H1 (cell line): ENCODE measurements at regions not wholly inside any gene's neighbourhood (a gene's known extent, or its start where the extent isn't known, plus 50 kb on each side); places are given as distances from the start of the nearest gene placed in this dataset.

Experiments
- CTCF ChIA-PET: fragments of 300-600 bp; sonication (Branson Sonifier 250); formaldehyde crosslinking; loops from one replicate; lab custom pipeline; 2021; ENCODE audit not compliant: partially characterized antibody; lab: Charles Lee
- POLR2A ChIA-PET: fragments of 300-600 bp; sonication (Branson Sonifier 250); formaldehyde crosslinking; loops from one replicate; lab custom pipeline; 2021; ENCODE audit warnings: inconsistent platforms; ENCODE audit not compliant: partially characterized antibody; lab: Charles Lee
- DNase-seq, 2 experiments: peaks; one replicate each; pipeline versions ENCODE4 v3.0.0 to v3.0.0-alpha.2; 2010 to 2022; ENCODE audit warnings: low spot score in 2 of 2, low read depth in 1 of 2, mixed read lengths in 1 of 2
- FAIRE-seq: peaks from 2 replicates; lab custom pipeline; 2011; peaks lifted over from hg19 to GRCh38; lab: Jason Lieb, UNC
- H2AFZ ChIP-seq: 2 replicates; pipeline ENCODE4 v1.8.1; 2012; ENCODE audit warnings: low read length, inconsistent platforms
- H2AK5ac ChIP-seq: 2 replicates; pipeline ENCODE4 v1.6.1; 2013; ENCODE audit warnings: low read depth, low read length
- H2BK120ac ChIP-seq: replicated peaks from 2 replicates; pipeline ENCODE3; 2013; ENCODE audit warnings: low read depth, low read length, inconsistent platforms
- H2BK12ac ChIP-seq: 2 replicates; pipeline ENCODE4 v1.6.1; 2013; ENCODE audit warnings: low read depth, low read length
- H2BK15ac ChIP-seq: 2 replicates; pipeline ENCODE4 v1.6.1; 2013; ENCODE audit warnings: low read length
- H2BK20ac ChIP-seq: 2 replicates; pipeline ENCODE4 v1.6.1; 2013; ENCODE audit warnings: low read length
- H2BK5ac ChIP-seq: 2 replicates; pipeline ENCODE4 v1.6.1; 2013; ENCODE audit warnings: low read depth, low read length
- H3K14ac ChIP-seq: 2 replicates; pipeline ENCODE4 v1.6.1; 2013; ENCODE audit warnings: inconsistent platforms; ENCODE audit not compliant: insufficient read length
- H3K18ac ChIP-seq: 2 replicates; pipeline ENCODE4 v1.6.1; 2013; ENCODE audit warnings: low read length; ENCODE audit errors: extremely low read depth
- H3K23ac ChIP-seq: 2 replicates; pipeline ENCODE4 v1.6.1; 2013; ENCODE audit warnings: inconsistent platforms; ENCODE audit not compliant: insufficient read length
- H3K23me2 ChIP-seq: 2 replicates; pipeline ENCODE4 v1.6.1; 2013; ENCODE audit warnings: low read depth, low read length
- H3K27ac ChIP-seq: 2 replicates; pipeline ENCODE4 v1.6.1; 2011; ENCODE audit warnings: low read depth, low read length, inconsistent platforms
- H3K27me3 ChIP-seq, 4 experiments: replicated peaks in 1 of 4; 1 replicate in 1 of 4; 2 replicates in 3 of 4; pipeline versions ENCODE4 v1.6.1 to v1.8.1; 2011 to 2013; ENCODE audit warnings: low read length in 3 of 4, mild to moderate bottlenecking in 3 of 4, inconsistent platforms in 2 of 4, mixed read lengths in 2 of 4, moderate library complexity in 1 of 4; ENCODE audit not compliant: control insufficient read depth in 3 of 4, insufficient read depth in 3 of 4; ENCODE audit errors: extremely low read depth in 1 of 4
- H3K36me3 ChIP-seq, 4 experiments: 2 replicates each; pipeline versions ENCODE4 v1.6.1 to v1.8.1; 2011 to 2013; ENCODE audit warnings: mild to moderate bottlenecking in 4 of 4, low read length in 3 of 4, moderate library complexity in 2 of 4, control low read depth in 1 of 4, inconsistent platforms in 1 of 4; ENCODE audit not compliant: insufficient read depth in 4 of 4, control insufficient read depth in 2 of 4
- H3K4ac ChIP-seq: replicated peaks from 2 replicates; pipeline ENCODE3; 2013; ENCODE audit warnings: low read length, low read depth, mixed read lengths, inconsistent platforms; ENCODE audit not compliant: insufficient read length
- H3K4me1 ChIP-seq, 4 experiments: replicated peaks in 1 of 4; 1 replicate in 1 of 4; 2 replicates in 3 of 4; pipeline versions ENCODE4 v1.6.1 to v1.8.1; 2011 to 2013; ENCODE audit warnings: low read length in 3 of 4, inconsistent platforms in 2 of 4, mixed read lengths in 1 of 4; ENCODE audit not compliant: insufficient read depth in 4 of 4, control insufficient read depth in 3 of 4
- H3K4me2 ChIP-seq, 2 experiments: 2 replicates each; pipeline versions ENCODE4 v1.6.1 to v1.8.1; 2011 to 2013; ENCODE audit warnings: low read depth in 2 of 2, low read length in 2 of 2, control low read depth in 1 of 2, inconsistent platforms in 1 of 2, mild to moderate bottlenecking in 1 of 2; ENCODE audit not compliant: insufficient read depth in 1 of 2
- H3K4me3 ChIP-seq, 4 experiments: fragments of 200-600, 300-600 bp in 1 of 4; sonication (generic), shearing (Covaris generic), sonication (Bioruptor Twin) in 1 of 4; 2 replicates each; pipeline versions ENCODE4 v1.5.1 to v1.8.1; 2011 to 2016; ENCODE audit warnings: low read length in 4 of 4, low read depth in 3 of 4, control low read depth in 2 of 4, inconsistent platforms in 2 of 4, mild to moderate bottlenecking in 2 of 4, mixed read lengths in 1 of 4, moderate library complexity in 1 of 4; ENCODE audit not compliant: insufficient read depth in 2 of 4; ENCODE audit errors: extremely low read depth in 1 of 4
- H3K56ac ChIP-seq: replicated peaks from 2 replicates; pipeline ENCODE3; 2013; ENCODE audit warnings: low read depth, mild to moderate bottlenecking, mixed read lengths, low read length, inconsistent platforms; ENCODE audit not compliant: insufficient read length
- H3K79me1 ChIP-seq: 2 replicates; pipeline ENCODE4 v1.6.1; 2013; ENCODE audit warnings: low read depth, low read length, control low read depth
- H3K79me2 ChIP-seq, 2 experiments: 2 replicates each; pipeline versions ENCODE4 v1.6.1 to v1.8.1; 2012 to 2013; ENCODE audit warnings: low read length in 2 of 2, mild to moderate bottlenecking in 2 of 2, inconsistent platforms in 1 of 2; ENCODE audit not compliant: insufficient read depth in 2 of 2, control insufficient read depth in 1 of 2
- H3K9ac ChIP-seq, 4 experiments: replicated peaks in 1 of 4; 1 replicate in 1 of 4; 2 replicates in 3 of 4; pipeline versions ENCODE4 v1.6.1 to v1.8.1; 2011 to 2013; ENCODE audit warnings: low read depth in 3 of 4, low read length in 3 of 4, control low read depth in 2 of 4, mild to moderate bottlenecking in 2 of 4, moderate library complexity in 2 of 4, inconsistent platforms in 1 of 4; ENCODE audit errors: extremely low read depth in 1 of 4
- H3K9me3 ChIP-seq, 2 experiments: 2 replicates each; pipeline versions ENCODE4 v1.6.1 to v1.8.1; 2012 to 2013; ENCODE audit warnings: mild to moderate bottlenecking in 2 of 2, moderate library complexity in 2 of 2, control low read depth in 1 of 2, inconsistent platforms in 1 of 2, low read depth in 1 of 2, low read length in 1 of 2, mixed read lengths in 1 of 2; ENCODE audit not compliant: insufficient read depth in 2 of 2
- H4K20me1 ChIP-seq, 2 experiments: replicated peaks in 1 of 2; 2 replicates each; pipeline versions ENCODE3 to v1.8.1; 2011 to 2013; ENCODE audit warnings: inconsistent platforms in 2 of 2, low read length in 2 of 2, mild to moderate bottlenecking in 1 of 2; ENCODE audit not compliant: insufficient read depth in 2 of 2, control insufficient read depth in 1 of 2
- H4K5ac ChIP-seq: 2 replicates; pipeline ENCODE4 v1.6.1; 2013; ENCODE audit warnings: low read length, low read depth, mixed read lengths, inconsistent platforms; ENCODE audit not compliant: insufficient read length
- H4K8ac ChIP-seq: 2 replicates; pipeline ENCODE4 v1.8.0; 2013; ENCODE audit warnings: mild to moderate bottlenecking, moderate library complexity, low read length, inconsistent platforms; ENCODE audit not compliant: insufficient read depth; ENCODE audit errors: extremely low read depth
- H4K91ac ChIP-seq: replicated peaks from 2 replicates; pipeline ENCODE3; 2013; ENCODE audit warnings: low read length, mixed read lengths, inconsistent platforms; ENCODE audit not compliant: insufficient read length
- BRCA1 ChIP-seq: IDR thresholded peaks from 2 replicates; pipeline ENCODE4 v1.6.1; 2012; ENCODE audit warnings: low read depth, low read length, improper control_type of control experiment
- CREB1 ChIP-seq: IDR thresholded peaks from 2 replicates; pipeline ENCODE4 v1.6.1; 2012; ENCODE audit warnings: inconsistent platforms
- CTBP2 ChIP-seq: IDR thresholded peaks from 2 replicates; pipeline ENCODE4 v1.7.0; 2011; ENCODE audit warnings: borderline replicate concordance, mild to moderate bottlenecking, moderate library complexity, mixed read lengths, low read length; ENCODE audit not compliant: insufficient read depth, insufficient read length
- KDM1A ChIP-seq: fragments of 200-600, 300-600 bp; sonication (generic); IDR thresholded peaks from 2 replicates; pipeline ENCODE4 v1.7.1; 2016; ENCODE audit warnings: mild to moderate bottlenecking, low read length, borderline replicate concordance
- MAFK ChIP-seq: IDR thresholded peaks from 2 replicates; pipeline ENCODE4 v1.6.1; 2012; ENCODE audit warnings: low read depth, mild to moderate bottlenecking, improper control_type of control experiment, low read length
- SRF ChIP-seq: IDR thresholded peaks from 2 replicates; pipeline ENCODE4 v1.6.1; 2011; ENCODE audit warnings: mild to moderate bottlenecking, low read depth, low read length, moderate library complexity
- TEAD4 ChIP-seq: IDR thresholded peaks from 2 replicates; pipeline ENCODE4 v1.6.1; 2012; ENCODE audit warnings: low read depth, low read length, inconsistent platforms, mixed read lengths
- WGBS, 2 experiments: shearing (Covaris generic) in 1 of 2; methylation state at CpG; one replicate each; pipeline versions ENCODE4 v1.1.6 to v1.1.7; 2013 to 2015; ENCODE audit warnings: low lambda C conversion rate in 2 of 2, mixed read lengths in 2 of 2, inconsistent platforms in 1 of 2, low coverage in 1 of 2, missing lambda C conversion rate in 1 of 2; ENCODE audit not compliant: insufficient replicate concordance in 2 of 2, insufficient coverage in 1 of 2, insufficient read length in 1 of 2; ENCODE audit errors: extremely low coverage in 1 of 2, missing lambda C conversion rate in 1 of 2; 5-methylcytosine and 5-hydroxymethylcytosine counted together
- TF ChIP-seq, protein P1 (sequence below): IDR thresholded peaks from 2 replicates; pipeline ENCODE4 v1.6.1; 2012; ENCODE audit warnings: inconsistent platforms

DNA sequence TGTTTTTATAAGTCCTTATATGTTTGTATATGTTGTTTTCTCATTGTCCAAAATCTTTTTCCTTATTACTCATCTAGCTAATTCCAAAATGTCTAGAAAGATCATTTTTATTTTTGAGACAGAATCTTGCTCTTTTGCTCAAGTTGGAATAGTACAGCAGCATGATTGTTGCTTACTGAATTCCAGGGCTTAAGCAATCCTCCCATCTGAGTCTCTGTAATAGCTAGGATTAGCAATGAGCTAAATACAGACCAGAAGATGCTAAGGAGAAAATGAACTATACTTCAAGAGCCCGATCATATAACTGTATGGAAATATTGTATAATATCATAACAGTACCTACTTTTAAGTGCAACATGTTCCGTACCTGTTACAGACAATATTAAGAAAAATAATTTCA is 1027.0 kb downstream of the STIM2 start:
- Histone ChIP-seq H3K56ac (no peak overlapping the region), H4K8ac (no peak overlapping the region), H2BK12ac (no peak overlapping the region), H2BK5ac (no peak overlapping the region), H3K4me1 (no peaks in the 10 kb centered on the region), H2BK120ac (no peak overlapping the region), H2BK15ac (no peak overlapping the region), H4K91ac (no peak overlapping the region), H3K79me1 (no peaks in the 10 kb centered on the region), H3K4ac (no peak overlapping the region), H3K27ac (no peak overlapping the region), H4K20me1 (no peaks in the 10 kb centered on the region), H3K23me2 (no peaks in the 10 kb centered on the region; the same call in 1 of the 2 replicates), H3K4me2 (no peak overlapping the region), H3K18ac (no peak overlapping the region), H3K14ac (no peak overlapping the region), H3K79me2 (no peaks in the 10 kb centered on the region), H3K36me3 (no peaks in the 10 kb centered on the region), H3K4me3 (no peak overlapping the region), H3K27me3 (no peaks in the 10 kb centered on the region), H2AFZ (no peak overlapping the region), H4K5ac (no peak overlapping the region), H2AK5ac (no peak overlapping the region), H3K9ac (no peak overlapping the region), H3K9me3 (no peaks in the 10 kb centered on the region), H2BK20ac (no peak overlapping the region), H3K23ac (no peak overlapping the region)
- no peak for DNase-seq
- WGBS, 2 experiments = 93% methylated on average over 2 of the region's 2 CpGs; no CpG with 5 or more reads in 1 of the 2 experiments
- CTCF ChIA-PET = no interaction called here
- no peak for FAIRE-seq
- POLR2A ChIA-PET = no interaction called here
- TF ChIP-seq SRF = no peak
- TF ChIP-seq CTBP2 = no peak
- no peak for TF ChIP-seq MAFK
- TF ChIP-seq, protein P1, sequence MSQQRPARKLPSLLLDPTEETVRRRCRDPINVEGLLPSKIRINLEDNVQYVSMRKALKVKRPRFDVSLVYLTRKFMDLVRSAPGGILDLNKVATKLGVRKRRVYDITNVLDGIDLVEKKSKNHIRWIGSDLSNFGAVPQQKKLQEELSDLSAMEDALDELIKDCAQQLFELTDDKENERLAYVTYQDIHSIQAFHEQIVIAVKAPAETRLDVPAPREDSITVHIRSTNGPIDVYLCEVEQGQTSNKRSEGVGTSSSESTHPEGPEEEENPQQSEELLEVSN = no peak
- no peak for TF ChIP-seq TEAD4
- TF ChIP-seq CREB1 = no peak
- no peak for TF ChIP-seq BRCA1
- TF ChIP-seq KDM1A = no peak
